Sigmoid colon (tissue), 6 donors: ENCODE measurements at regions not wholly inside any gene's neighbourhood (a gene's known extent, or its start where the extent isn't known, plus 50 kb on each side); places are given as distances from the start of the nearest gene placed in this dataset.

Experiments used
- DNase-seq: peaks from one replicate; pipeline ENCODE4 v3.0.0-alpha.2; 2019
- H3K27ac ChIP-seq, 4 donors: fragments of 200-600 bp; sonication (generic); one replicate each; pipeline ENCODE4 v1.5.1; 2016 to 2019; ENCODE audit warnings: mild to moderate bottlenecking in 1 of 4
- H3K27me3 ChIP-seq, 3 donors: fragments of 200-600 bp; sonication (generic); one replicate each; pipeline ENCODE4 v1.5.1; 2019; ENCODE audit warnings: mild to moderate bottlenecking in 1 of 3
- H3K36me3 ChIP-seq, 4 donors: fragments of 200-600 bp; sonication (generic); one replicate each; pipeline ENCODE4 v1.5.1; 2016 to 2019
- H3K4me1 ChIP-seq, 4 donors: fragments of 200-600 bp; sonication (generic); one replicate each; pipeline ENCODE4 v1.5.1; 2017 to 2019
- H3K4me3 ChIP-seq, 4 donors: fragments of 200-600 bp; sonication (generic); one replicate each; pipeline ENCODE4 v1.5.1; 2017 to 2019; ENCODE audit warnings: mild to moderate bottlenecking in 2 of 4, moderate library complexity in 1 of 4
- H3K9me3 ChIP-seq, 4 donors: fragments of 200-600 bp in 3 of 4; sonication (generic) in 3 of 4; one replicate each; pipeline versions ENCODE4 v1.5.1 to v1.6.1; 2013 to 2019
- EP300 ChIP-seq, 4 donors: sonication (generic); formaldehyde crosslinking; IDR thresholded peaks; one replicate each; pipeline ENCODE4 v1.6.1; 2017; ENCODE audit warnings: antibody characterized with exemption in 4 of 4
- POLR2A ChIP-seq, 2 donors: fragments of 450-650 bp; IDR thresholded peaks; one replicate each; pipeline ENCODE4 v1.6.1; 2016; ENCODE audit warnings: antibody characterized with exemption in 2 of 2, mild to moderate bottlenecking in 2 of 2, moderate library complexity in 2 of 2
- POLR2AphosphoS5 ChIP-seq, 4 donors: sonication (generic); formaldehyde crosslinking; IDR thresholded peaks; one replicate each; pipeline ENCODE4 v1.6.1; 2017; ENCODE audit warnings: antibody characterized with exemption in 4 of 4
- WGBS, 2 donors: extraction: QIAGEN DNeasy Blood & Tissue Kit; methylation state at CpG; one replicate each; pipeline ENCODE4 v1.1.7; 2013; 5-methylcytosine and 5-hydroxymethylcytosine counted together
- intact Hi-C: fragments of 100-400 bp; cut with DNase I; formaldehyde crosslinking; loops from one replicate; pipeline ENCODE4 v1.15.1; 2023
- TF ChIP-seq, protein P1 (sequence below), 4 experiments: fragments of 450-650 bp in 3 of 4; fragments of 200-600 bp in 1 of 4; IDR thresholded peaks; one replicate each; pipeline ENCODE4 v1.5.1; 2016 to 2019; ENCODE audit warnings: antibody characterized with exemption in 4 of 4, mild to moderate bottlenecking in 3 of 4, moderate library complexity in 2 of 4
- donor health status: healthy with polysubstance abuse.
- donor health status: healthy.

GRCh38 chr12:97758586-97758985, 296.0 kb downstream of the RMST start:
- WGBS, 2 donors: 75 to 84% methylated on average over 1 of the region's 1 CpG

DNA sequence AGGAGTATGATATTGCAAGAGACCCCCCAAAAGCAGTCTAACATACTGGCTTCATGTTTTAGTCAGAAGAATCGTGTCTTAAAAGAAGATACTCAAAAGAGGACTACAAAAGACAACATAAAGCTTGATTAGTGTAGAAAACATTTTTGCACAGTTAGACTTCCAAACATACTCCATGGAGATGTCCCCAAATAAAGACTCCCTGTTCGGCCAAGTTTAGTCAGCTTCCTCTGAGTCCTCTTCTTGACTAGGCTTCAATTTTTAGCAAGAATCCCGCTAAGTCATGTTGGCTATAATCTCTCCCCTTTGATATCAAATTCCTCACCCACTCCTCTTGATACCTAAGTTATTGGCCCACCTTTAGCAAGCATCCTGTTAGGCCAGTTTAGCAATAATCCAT, 298.0 kb downstream of the RMST start:
- TF ChIP-seq POLR2AphosphoS5 (IDR thresholded peaks at IDR 0.05) (no peak), POLR2A (IDR thresholded peaks at IDR 0.05) (no peak), EP300 (IDR thresholded peaks at IDR 0.05) (no peak)
- TF ChIP-seq, protein P1, sequence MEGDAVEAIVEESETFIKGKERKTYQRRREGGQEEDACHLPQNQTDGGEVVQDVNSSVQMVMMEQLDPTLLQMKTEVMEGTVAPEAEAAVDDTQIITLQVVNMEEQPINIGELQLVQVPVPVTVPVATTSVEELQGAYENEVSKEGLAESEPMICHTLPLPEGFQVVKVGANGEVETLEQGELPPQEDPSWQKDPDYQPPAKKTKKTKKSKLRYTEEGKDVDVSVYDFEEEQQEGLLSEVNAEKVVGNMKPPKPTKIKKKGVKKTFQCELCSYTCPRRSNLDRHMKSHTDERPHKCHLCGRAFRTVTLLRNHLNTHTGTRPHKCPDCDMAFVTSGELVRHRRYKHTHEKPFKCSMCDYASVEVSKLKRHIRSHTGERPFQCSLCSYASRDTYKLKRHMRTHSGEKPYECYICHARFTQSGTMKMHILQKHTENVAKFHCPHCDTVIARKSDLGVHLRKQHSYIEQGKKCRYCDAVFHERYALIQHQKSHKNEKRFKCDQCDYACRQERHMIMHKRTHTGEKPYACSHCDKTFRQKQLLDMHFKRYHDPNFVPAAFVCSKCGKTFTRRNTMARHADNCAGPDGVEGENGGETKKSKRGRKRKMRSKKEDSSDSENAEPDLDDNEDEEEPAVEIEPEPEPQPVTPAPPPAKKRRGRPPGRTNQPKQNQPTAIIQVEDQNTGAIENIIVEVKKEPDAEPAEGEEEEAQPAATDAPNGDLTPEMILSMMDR (IDR thresholded peaks at IDR 0.05): no peak
- Histone ChIP-seq H3K27ac (peak overlapping the region in 1 of 4 donors; percentile 50), H3K36me3 (no peaks in the 10 kb centered on the region), H3K4me3 (no peak overlapping the region), H3K9me3 (peaks cover 0 to 6% (median 2%) of the 10 kb centered on the region in 4 donors), H3K4me1 (no peaks in the 10 kb centered on the region), H3K27me3 (no peaks in the 10 kb centered on the region)
- intact Hi-C loops: no loop called here
- no peak for DNase-seq
- whole genome bisulfite sequencing, 2 donors: 92 to 93% methylated on average over 3 of the region's 3 CpGs

More at GRCh38 chr12:97758586-97758985, 296.0 kb downstream of the RMST start:
- Histone ChIP-seq H3K27me3 (no peaks in the 10 kb centered on the region), H3K4me1 (no peaks in the 10 kb centered on the region), H3K4me3 (no peak overlapping the region), H3K36me3 (no peaks in the 10 kb centered on the region), H3K27ac (peak overlapping the region in 1 of 4 donors; percentile 67), H3K9me3 (peaks cover 0 to 6% (median 2%) of the 10 kb centered on the region in 4 donors)
- intact Hi-C loops: no loop called here
- TF ChIP-seq POLR2A (IDR thresholded peaks at IDR 0.05): no peak
- no peak for TF ChIP-seq POLR2AphosphoS5 (IDR thresholded peaks at IDR 0.05)
- no peak for TF ChIP-seq EP300 (IDR thresholded peaks at IDR 0.05)
- TF ChIP-seq, protein P1 (IDR thresholded peaks at IDR 0.05): no peak
- DNase-seq: no peak

DNA sequence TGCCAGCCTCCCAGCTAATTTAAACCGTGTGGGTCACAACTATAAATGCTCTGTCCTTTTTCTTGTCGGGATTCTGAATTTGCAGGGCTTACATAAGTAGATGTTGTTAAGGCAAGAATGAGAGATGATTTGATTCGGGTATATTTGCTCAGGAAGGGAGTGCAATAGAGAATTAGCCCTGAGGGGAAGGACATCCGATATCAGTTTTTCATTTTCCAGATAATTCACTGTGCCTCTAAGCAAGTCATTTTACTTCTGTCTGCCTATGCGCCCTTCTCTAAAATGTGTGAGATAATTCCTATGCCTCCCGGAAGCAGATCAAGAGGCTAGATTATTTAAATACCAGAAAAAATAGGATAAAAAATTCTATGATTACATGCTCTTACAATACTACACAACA, 300.5 kb downstream of the RMST start:
- H3K36me3 ChIP-seq: no peaks in the 10 kb centered on the region
- H3K4me1 ChIP-seq: no peaks in the 10 kb centered on the region
- DNase-seq: no peak
- H3K27me3 ChIP-seq: no peaks in the 10 kb centered on the region
- intact Hi-C loops: no loop called here
- no peak overlapping the region for H3K27ac ChIP-seq
- 86 to 89% methylated on average over 6 of the region's 6 CpGs for WGBS, 2 donors
- H3K4me3 ChIP-seq: no peak overlapping the region
- TF ChIP-seq POLR2A (IDR thresholded peaks at IDR 0.05) (no peak), POLR2AphosphoS5 (IDR thresholded peaks at IDR 0.05) (no peak), EP300 (IDR thresholded peaks at IDR 0.05) (no peak)
- TF ChIP-seq, protein P1 (IDR thresholded peaks at IDR 0.05): no peak
- H3K9me3 ChIP-seq: peaks cover 0 to 6% (median 2%) of the 10 kb centered on the region in 4 donors

GRCh38 chr12:97764700-97765099, 302.1 kb downstream of the RMST start:
- H3K36me3 ChIP-seq: no peaks in the 10 kb centered on the region
- H3K27me3 ChIP-seq: no peaks in the 10 kb centered on the region
- H3K9me3 ChIP-seq: peaks cover 0 to 6% (median 2%) of the 10 kb centered on the region in 4 donors
- DNase-seq: no peak
- H3K4me3 ChIP-seq: no peak overlapping the region
- TF ChIP-seq POLR2AphosphoS5 (IDR thresholded peaks at IDR 0.05) (no peak), POLR2A (IDR thresholded peaks at IDR 0.05) (no peak), EP300 (IDR thresholded peaks at IDR 0.05) (no peak)
- TF ChIP-seq, protein P1 (IDR thresholded peaks at IDR 0.05): no peak
- no peaks in the 10 kb centered on the region for H3K4me1 ChIP-seq
- no peak overlapping the region for H3K27ac ChIP-seq
- intact Hi-C loops: no loop called here

DNA sequence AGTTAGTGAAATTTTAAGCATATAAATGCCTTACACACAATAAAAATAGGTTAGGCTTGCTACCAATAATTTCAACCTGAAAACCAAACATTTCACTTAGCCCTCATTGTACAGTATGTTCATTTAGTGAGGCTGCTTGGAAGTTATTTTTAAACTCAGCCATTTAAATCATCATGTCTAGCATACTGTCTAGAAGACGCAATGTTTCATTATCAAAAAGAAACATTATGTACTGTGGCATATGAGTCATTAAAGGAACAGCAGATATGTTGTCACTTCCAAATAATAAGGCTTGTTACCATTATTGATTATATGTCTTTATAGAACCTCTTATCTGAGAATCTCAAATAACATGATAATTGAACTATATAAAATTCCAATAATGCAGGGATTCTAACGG, 304.7 kb downstream of the RMST start:
- Histone ChIP-seq H3K27ac (peak overlapping the region in 1 of 4 donors; percentile 16), H3K4me1 (no peaks in the 10 kb centered on the region), H3K27me3 (no peaks in the 10 kb centered on the region), H3K9me3 (peaks cover 0 to 4% (median under 1%) of the 10 kb centered on the region in 4 donors), H3K36me3 (no peaks in the 10 kb centered on the region), H3K4me3 (no peak overlapping the region)
- 59 to 65% methylated on average over 2 of the region's 2 CpGs for WGBS, 2 donors
- intact Hi-C loops: no loop called here
- DNase-seq: no peak
- TF ChIP-seq EP300 (IDR thresholded peaks at IDR 0.05): no peak
- no peak for TF ChIP-seq POLR2AphosphoS5 (IDR thresholded peaks at IDR 0.05)
- TF ChIP-seq, protein P1 (IDR thresholded peaks at IDR 0.05): no peak
- no peak for TF ChIP-seq POLR2A (IDR thresholded peaks at IDR 0.05)
